ENCODE measurements at regions not wholly inside any gene's neighbourhood (a gene's known extent, or its start where the extent isn't known, plus 50 kb on each side); places are given as distances from the start of the nearest gene placed in this dataset.

DNA sequence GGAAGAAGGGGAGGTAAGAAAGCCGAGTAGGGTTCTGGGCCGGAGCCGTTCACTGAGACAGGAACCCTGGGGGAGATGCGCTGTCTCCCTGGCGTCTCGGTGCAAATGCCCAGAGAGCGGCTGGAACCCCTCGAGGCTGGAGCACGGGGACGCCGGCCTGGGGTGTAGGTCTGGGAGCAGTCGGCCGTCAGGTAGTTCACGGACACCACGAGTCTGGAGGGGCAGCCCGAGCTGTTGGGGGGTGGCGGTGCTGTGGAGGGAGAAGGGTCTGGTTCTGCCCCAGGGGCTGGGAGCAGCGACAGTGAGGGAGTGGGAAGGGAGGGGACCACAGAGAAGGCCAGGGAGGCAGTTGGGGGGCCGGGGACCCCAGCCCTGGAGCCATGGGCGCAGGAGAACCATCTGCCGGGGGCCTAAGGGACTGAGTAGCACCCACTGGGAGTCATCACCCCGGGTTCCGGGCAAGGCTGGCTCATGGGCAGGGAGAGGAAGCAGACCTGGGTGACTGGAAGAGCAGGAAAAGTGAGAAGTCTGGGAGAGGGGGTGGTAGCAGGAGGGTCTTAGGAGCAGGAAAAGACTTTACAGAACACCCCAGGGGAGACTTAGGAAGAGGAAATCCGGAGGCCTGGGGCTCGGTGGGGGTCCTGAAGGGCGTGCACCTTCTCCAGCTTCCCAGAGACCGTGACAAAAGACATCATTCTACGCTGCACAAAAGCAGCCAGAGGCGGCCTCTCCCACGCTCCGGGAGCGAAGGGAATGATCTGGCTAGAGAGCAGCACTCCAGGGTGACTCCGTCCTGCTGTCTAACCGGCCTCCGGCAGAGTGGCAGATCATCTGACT lies 173.1 kb upstream of the SOX1 start:
- TF ChIP-seq CTCF (conservative IDR thresholded peaks at IDR 0.05) (no peak), ZFX (IDR thresholded peaks at IDR 0.05) (no peak)

DNA sequence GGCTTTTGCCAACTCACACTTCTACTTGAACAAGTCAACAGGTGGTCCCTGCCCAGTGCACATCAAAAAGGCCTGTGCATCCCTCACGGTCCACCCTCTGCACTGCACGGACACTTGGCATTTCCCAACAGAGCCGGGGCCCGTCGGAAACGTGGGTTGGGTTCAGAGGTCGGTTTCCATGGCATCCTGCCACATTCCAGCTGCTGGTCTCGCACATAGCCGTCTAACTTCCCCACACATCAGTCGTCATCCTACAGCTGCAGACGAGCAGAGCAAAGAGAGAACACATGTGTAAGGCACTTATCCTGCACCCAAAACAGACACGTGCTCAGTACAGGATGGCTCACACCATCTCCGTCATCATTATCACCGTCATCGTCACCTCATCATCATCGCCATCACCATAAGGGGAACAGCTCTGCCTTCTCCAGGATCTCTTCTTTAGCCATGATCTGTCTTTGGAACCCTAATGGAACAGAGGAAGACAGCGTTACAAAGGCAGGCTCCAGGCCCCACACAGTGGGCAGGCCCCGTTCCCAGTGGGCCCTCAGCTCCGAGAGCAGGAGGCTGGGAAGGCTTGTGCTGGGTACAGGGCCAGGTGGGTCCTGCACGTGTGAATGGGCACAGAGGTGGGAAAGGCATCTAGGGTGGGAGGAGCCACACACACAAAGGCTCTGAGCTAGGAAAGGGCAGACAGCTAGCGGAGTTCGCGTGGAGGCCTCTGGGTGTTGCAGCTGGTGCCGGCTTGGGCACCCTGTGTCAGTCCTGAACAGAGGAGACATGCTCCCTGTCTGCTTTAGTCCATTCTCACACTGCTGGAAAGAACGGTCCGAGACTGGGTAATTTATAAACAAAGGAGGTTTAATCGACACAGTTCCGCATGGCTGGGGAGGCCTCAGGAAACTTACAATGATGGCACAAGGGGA lies 170.8 kb upstream of the SOX1 start:
- H3K27ac ChIP-seq, result no peak overlapping the region
- TF ChIP-seq ZFX (IDR thresholded peaks at IDR 0.05), result no peak
- no peak for TF ChIP-seq CTCF (conservative IDR thresholded peaks at IDR 0.05)

More for the DNA sequence above, 173.1 kb upstream of the SOX1 start:
- no peak overlapping the region for H3K27ac ChIP-seq

DNA sequence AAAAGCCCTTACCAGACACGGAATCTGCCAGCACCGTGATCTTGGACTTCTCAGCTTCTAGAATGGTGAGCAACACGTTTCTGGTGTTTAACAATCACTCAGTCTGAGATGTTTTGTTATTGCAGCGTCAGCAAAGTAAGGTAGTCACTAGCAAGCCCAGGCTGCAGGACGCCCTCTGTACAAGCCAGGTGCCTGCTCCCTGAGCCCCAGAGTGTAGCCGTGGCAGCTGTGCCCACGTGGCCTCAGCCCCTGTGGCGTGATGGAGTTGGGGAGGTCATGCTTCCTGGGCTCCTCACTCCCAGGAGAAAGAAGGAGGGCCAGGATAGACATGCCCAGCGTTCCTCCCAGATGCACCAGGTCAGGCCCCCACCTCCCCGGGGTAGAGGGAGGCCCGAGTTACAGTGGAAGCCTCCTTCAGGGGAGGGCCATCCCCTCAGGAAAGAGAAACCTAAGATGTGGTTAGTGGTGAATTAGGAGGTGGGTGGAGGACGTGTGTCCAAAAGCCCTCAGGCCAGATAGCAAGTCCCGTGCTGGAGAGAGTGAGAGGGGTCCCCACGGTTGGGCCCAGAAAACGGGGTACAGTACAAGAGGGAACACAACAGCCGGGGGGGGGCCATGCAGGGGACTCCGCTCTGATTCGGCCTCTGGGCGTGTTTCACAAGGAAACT lies 169.6 kb upstream of the SOX1 start:
- H3K27ac ChIP-seq, result no peak overlapping the region
- TF ChIP-seq CTCF (conservative IDR thresholded peaks at IDR 0.05) (no peak), ZFX (IDR thresholded peaks at IDR 0.05) (no peak)

DNA sequence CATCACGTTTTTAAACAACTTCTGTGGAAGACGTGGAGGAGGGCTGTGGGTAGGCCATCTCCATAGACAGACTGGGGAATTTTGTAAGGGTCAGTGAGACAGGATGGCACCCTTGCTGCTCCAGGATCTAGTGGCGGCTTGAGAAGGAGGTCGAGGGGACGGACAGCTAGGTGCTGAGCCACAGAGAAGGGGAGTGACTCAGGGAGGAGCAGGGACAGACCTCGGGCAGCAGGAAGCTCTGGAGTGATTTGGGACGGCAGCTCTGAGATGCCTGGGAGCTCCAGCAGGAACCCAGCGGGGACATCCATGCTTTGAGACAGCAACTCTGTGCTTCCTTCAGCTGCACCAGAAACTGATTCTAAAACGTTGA lies 169.1 kb upstream of the SOX1 start:
- H3K27ac ChIP-seq, result no peak overlapping the region
- TF ChIP-seq ZFX (IDR thresholded peaks at IDR 0.05) (no peak), CTCF (conservative IDR thresholded peaks at IDR 0.05) (no peak)

DNA sequence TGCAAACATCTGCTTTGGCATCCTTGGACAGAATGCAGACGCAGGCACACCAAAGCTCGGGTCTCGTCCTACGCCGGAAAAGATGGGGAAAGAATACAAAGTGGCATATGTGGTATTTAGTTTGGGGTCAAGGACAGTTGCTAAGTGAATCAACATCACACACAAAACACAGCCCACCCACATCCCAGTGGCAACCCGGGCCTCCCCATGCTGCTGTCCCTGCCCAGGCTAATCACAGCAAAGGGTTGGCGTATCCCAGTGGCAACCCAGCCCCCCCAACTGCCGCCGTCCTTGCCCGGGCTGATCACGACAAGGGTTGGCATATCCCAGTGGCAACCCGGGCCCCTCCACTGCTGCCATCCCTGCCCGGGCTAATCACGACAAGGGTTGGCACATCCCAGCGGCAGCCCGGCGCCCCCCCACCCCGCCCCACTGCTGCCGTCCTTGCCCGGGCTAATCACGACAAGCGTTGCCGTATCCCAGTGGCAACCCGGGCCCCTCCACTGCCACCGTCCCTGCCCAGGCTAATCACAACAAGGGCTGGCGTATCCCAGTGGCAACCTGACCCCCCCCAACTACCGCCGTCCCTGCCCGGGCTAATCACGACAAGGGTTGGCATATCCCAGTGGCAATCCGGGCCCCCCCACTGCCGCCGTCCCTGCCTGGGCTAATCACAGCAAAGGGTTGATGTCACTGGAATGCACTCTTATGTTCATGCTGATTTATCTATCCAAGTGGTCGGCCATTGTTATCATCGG lies 167.8 kb upstream of the SOX1 start:
- TF ChIP-seq CTCF (conservative IDR thresholded peaks at IDR 0.05), result no peak
- no peak for TF ChIP-seq ZFX (IDR thresholded peaks at IDR 0.05)
- no peak overlapping the region for H3K27ac ChIP-seq

DNA sequence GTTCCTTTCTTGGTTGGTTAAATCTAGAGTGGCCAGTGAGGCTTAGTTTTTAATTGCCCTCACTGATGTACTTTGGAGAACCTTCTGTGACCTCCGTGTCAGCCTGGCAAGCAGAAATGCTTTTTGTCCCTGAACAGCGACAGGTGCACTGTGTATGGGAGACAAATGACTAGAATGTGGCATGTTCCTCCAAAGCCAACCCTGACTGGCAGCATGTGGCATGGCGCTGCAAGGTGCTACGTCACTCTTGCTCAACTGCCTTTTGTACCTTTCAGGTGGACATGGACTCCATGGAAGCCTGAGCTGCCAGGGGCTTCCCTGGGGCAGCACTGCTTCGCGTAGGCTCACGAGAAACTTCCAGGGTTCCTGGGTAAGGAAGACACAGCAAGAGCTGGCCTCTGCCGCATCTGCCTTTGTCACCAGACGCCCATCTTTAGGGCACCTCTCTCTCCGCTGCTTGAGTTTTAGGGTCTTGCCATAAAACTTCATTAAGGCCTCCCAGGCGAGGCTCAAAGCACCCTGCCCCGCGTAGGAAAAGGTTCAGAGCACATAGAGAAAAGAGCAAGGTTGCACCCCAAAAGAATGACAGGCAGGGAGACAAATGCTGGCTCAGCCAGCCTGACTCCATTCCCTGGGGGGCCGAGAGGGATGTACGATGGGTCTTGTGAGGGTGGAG lies 167.1 kb upstream of the SOX1 start:
- no peak for TF ChIP-seq ZFX (IDR thresholded peaks at IDR 0.05)
- no peak for TF ChIP-seq CTCF (conservative IDR thresholded peaks at IDR 0.05)
- H3K27ac ChIP-seq, result no peak overlapping the region

Data from C4-2B (cell line).